ENCODE measurements at regions not wholly inside any gene's neighbourhood (a gene's known extent, or its start where the extent isn't known, plus 50 kb on each side); places are given as distances from the start of the nearest gene placed in this dataset.
"Not testable (repeated sequence)": the region's sequence is repeated elsewhere in the genome, so short reads cannot be mapped to it uniquely, and the experiment has no call there.

- DNase-seq (ENCODE audit: low spot score) = no peak
- Histone ChIP-seq H3K4me3 (no peak overlapping the region), H3K27ac (no peak overlapping the region)
- no peak for TF ChIP-seq CTCF (IDR thresholded peaks at IDR 0.05)
Measured at GRCh38 chr1:217133092-217133491, 409.9 kb upstream of the ESRRG start.

- not testable (repeated sequence) for DNase-seq (ENCODE audit: low spot score); H3K4me3 ChIP-seq; H3K27ac ChIP-seq
Measured at GRCh38 chr1:217123340-217123739, 400.1 kb upstream of the ESRRG start.

- Histone ChIP-seq H3K27ac (no peak overlapping the region), H3K4me3 (no peak overlapping the region)
- TF ChIP-seq CTCF (IDR thresholded peaks at IDR 0.05) = no peak
- no peak for DNase-seq (ENCODE audit: low spot score)
Measured at GRCh38 chr1:217117973-217118465, 394.8 kb upstream of the ESRRG start.

- TF ChIP-seq CTCF (IDR thresholded peaks at IDR 0.05) = no peak
- no peak overlapping the region for H3K27ac ChIP-seq
- DNase-seq (ENCODE audit: low spot score) = no peak
- H3K4me3 ChIP-seq = no peak overlapping the region
Measured at GRCh38 chr1:217115404-217116380, 392.5 kb upstream of the ESRRG start.

- H3K27ac ChIP-seq = no peak overlapping the region
- no peak for TF ChIP-seq CTCF (IDR thresholded peaks at IDR 0.05)
Measured at GRCh38 chr1:217109928-217110327, 386.7 kb upstream of the ESRRG start.

GRCh38 chr1:217106231-217106901, 383.1 kb upstream of the ESRRG start:
- no peak overlapping the region for H3K27ac ChIP-seq
- no peak overlapping the region for H3K4me3 ChIP-seq
- no peak for DNase-seq (ENCODE audit: low spot score)
- no peak for TF ChIP-seq CTCF (IDR thresholded peaks at IDR 0.05)

More at GRCh38 chr1:217109928-217110327, 386.7 kb upstream of the ESRRG start:
- DNase-seq (ENCODE audit: low spot score) = no peak
- no peak overlapping the region for H3K4me3 ChIP-seq

GRCh38 chr1:217105437-217105836, 382.2 kb upstream of the ESRRG start:
- no peak overlapping the region for H3K27ac ChIP-seq
- no peak overlapping the region for H3K4me3 ChIP-seq
- DNase-seq (ENCODE audit: low spot score) = no peak
- no peak for TF ChIP-seq CTCF (IDR thresholded peaks at IDR 0.05)
